Ramos (cell line): ENCODE measurements at regions not wholly inside any gene's neighbourhood (a gene's known extent, or its start where the extent isn't known, plus 50 kb on each side); places are given as distances from the start of the nearest gene placed in this dataset.

ENCODE experiments used
- in situ Hi-C: fragments of 300-500 bp; cut with MboI; formaldehyde crosslinking; loops from one replicate; pipeline ENCODE4 v1.14.3; 2022; ENCODE audit warnings: low sequenced_read_pairs; ENCODE audit not compliant: unreplicated experiment

DNA sequence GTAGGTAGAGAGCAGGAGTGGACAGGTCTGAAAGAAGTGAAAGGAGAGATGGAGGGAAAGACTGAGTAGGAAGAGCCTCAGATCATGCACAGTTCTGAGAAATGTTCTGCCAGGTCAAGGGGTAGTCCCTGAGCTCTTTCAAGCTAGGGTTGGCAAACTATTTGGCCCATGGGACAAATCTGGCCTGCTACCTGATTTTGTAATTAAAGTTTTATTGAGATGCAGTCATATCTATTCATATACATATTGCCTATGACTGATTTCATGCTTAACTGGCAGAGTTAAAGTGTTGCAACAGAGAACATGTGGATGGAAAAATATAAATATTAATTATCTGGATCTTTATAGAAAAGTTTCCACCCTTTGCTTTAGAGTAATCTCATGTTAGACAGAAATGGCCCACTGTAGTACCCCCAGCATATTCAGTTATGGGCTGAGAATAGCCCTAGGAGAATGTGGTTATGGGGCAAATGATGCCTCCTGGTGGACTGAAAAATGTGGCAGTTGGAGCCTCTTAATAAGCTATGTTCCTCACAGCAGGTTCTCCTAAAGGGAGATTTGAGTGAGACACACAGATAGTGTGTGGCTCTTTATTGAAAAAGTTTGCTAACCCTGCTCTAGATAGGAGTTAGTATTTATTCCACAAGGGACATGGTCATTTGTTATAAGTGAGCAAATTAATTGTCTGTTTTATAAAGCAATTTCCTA lies 476.9 kb downstream of the LRIG3 start:
- in situ Hi-C loops = no loop called here

DNA sequence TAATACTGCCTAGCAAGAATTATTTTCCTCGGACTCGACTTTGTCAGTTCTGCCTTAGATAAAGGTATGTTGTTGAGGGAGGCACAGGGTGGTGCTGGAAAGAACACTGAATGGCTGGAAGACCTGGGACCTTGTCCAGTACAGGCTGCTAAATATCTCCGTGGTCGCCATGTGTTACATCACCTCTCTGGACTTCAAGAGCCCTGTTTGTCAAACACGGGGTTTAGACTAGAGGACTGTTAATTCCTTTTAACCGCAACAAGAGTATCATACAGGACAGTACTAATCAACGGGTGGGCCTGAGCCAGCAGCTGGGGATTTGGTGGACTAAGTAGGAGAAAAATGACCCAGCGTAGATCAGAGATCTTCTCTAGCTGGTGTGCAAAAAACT lies 476.3 kb downstream of the LRIG3 start:
- in situ Hi-C loops = no loop called here

DNA sequence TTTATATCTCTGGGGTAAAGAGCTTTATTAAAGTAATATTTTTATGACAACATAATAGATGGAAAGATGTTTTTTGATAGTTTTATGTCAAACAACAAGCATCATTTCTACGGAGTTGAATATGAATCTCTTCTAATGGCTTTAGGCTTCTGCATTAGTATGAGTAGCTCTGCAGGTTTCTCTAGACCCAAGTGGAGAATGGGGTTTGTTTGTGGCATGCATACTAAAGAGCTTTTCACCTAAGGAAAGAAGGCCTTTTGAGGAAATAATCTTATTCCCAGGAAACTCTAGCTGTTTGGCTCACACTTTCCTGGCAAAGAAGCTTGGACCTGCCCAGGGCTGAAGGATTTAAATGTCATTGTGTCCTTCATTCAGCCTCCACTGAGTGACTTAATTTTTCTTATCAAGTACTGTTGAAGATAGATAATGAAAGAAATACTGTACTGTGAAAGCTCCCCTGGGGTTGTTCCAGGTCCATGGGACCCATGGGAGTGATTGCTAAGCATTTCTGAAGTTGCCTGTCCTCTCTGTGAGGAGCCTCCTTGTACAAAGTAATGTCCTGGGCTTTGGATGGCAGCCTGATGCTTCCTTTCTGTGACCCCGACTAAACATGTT lies 469.3 kb downstream of the LRIG3 start:
- in situ Hi-C loops = no loop called here

DNA sequence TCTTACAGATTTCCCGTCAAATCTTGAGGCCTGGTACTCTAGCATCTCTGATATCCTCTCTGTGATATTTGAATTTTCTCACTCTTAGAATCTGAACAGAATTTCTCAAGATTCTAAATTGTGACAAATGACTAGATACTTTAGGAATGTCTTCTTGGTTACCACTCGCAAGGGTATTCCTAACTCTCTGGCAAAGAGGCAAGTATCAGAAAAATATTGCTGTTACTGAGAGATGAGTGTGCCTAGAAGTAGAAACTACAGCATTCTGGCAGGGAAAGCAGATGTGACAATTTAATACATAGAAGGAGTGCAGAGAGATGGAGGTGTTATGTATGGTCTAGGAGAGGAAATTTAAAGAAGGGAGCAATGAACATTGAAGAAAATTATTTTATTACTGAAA lies 467.8 kb downstream of the LRIG3 start:
- in situ Hi-C loops = no loop called here

DNA sequence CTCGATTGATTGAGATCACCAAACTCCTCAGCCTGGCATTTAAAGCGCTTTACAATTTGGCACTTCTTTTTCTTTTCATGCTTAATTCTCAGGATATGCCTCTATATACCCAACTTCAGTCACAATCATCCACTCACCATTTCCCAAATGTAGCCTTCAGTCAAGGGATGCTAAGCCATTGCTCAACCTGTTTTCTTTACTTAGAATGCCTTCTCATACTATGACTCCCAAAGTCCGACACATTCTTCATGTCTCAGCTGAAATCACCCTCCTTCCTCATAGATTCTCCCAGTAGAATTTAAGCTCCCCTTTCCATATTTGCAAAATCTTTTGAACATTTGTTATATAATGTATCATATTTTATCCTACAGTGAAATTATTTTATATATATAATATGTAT lies 467.0 kb downstream of the LRIG3 start:
- in situ Hi-C loops = no loop called here

DNA sequence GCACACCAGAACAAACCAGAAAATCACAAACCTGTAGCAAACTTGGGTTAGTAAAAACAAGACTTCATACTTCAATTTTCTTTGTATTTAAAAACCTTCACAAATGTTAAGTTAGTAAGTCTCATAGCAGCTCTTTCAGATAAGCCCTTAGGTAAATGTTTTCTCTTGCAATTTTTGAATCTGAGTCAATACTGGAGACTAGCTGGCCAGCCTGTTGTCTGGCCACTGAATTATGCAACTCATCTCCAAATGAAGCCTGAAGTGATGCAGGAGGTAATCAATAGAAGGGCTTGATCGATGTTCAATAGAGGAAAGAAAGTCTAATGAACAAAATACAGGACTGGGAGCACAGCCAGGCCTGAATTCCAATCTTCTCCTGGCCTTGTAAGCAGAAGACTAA lies 465.2 kb downstream of the LRIG3 start:
- in situ Hi-C loops = no loop called here

DNA sequence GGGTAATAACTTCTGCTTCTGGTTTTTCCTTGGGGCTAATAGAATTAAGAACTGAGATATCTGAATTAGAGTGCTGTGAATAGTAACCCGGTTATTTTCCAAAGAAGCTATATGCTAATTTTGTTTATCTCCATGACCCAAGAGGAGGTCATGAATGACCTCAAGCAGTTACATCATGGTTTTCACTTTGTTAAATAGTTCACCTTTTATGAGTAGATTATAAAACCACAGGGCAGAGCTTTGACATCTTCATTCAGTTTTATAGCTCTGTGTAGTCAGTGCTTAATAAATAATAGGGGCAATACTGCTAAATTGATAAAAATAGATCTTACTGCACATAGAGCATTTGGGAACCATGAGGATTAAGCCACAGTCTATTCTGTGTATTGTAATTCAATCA lies 462.2 kb downstream of the LRIG3 start:
- in situ Hi-C loops = no loop called here

DNA sequence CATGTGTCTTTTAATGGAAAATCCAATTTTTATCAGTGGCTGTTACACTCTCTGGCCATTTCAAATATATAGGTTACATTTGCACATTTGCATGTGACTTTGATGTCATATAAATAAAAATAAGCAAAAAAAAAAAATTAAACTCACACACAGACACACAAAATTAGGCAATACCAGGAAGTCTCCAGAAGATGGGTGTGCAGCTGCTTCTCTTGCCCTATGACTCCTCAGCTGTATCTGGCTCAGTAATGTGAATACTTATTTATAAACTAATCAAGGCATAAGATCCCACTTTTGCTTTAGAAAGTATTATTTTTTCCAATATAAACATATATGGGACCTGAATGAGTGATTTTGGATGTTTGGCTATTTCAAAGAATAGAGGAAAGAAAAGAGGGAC lies 461.1 kb downstream of the LRIG3 start:
- in situ Hi-C loops = no loop called here

DNA sequence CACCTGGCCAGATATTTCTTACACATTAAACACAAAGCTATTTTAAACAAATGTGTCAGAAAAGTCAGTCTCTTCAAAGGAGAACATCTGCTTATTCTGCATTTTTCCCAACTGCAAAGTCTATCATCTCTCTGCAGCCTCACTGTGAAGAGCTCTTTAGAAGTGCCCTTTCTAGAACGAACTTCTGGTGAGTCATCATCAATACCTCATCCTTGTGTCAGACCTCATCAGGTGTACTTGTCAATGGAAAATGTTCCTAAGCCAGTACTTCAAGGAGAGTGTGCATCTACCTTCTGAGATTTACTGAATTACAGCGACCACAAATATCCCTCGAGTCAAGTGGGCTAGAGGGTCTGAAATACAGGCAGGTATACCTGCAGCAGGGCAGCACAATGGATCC lies 457.3 kb downstream of the LRIG3 start:
- in situ Hi-C loops = no loop called here

DNA sequence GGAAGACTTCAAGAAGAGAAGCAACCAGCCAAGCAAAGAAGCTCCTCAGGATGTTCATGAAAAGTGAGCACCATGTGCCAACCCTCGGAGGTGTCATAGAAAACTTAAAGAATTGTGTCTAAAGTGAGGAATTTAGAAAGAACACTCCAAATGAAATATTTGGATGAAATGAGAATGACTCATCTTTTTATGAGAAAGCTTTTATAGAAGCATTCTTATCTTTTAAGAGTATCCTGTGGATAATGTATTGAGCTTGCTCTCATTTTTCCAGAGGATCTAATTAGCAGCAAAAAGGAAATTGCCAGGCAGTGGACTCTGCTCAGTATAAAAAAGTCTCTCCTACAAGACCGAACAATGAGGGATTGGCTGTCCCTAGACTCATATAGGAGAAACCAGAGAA lies 454.9 kb downstream of the LRIG3 start:
- in situ Hi-C loops = no loop called here

DNA sequence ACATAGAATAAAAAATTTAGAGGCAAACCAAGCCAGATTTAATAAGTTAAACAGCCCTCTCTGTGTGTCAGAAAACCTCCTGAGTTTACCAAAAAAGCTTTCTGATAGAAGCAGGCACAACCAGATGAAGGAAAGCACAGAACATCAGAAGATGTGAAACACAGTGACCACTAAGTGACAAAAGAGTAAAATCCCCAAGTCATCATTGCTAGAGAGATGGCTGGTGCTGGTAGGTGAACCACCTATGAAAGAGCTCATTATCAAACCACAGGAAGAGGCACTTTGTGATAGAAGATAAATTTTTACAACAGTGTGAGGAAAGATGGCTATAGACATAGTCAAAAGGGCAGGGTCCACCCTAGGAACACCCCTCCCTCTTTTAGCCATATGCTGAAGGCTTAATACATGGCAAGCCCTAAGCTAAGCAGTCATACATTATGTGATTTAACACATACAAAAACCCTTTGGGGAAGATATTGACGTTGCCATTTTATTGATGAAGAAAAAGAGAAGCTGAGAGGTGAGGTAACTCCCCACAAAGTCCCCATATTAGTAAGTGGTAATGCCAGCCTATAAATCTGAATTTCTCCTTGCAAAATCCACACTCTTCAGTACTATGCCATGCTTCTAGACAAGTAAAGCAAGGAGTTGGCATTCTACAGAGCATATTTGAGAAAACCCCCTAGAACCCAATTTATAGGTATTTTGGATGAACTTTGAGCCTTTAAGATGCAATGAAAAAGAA lies 449.9 kb downstream of the LRIG3 start:
- in situ Hi-C loops = no loop called here

DNA sequence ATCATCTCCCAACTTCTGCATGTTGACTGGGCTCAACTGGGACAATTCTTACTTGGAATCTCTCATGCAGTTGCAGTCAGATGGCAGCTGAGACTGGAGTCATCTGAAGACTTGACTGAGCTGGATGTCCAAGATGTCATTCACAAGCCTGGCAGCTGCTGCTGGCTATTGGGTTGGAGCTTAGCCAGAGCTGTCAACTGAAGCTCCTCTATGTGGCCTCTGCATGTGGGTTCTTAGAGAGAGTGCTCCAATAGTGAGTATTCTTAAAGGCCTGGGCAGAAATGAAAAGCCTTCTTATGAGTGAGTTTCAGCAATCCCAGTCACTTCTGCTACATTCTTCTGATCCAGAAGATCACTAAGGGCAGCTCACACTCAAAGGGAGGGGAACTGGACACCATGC lies 440.9 kb downstream of the LRIG3 start:
- in situ Hi-C loops = no loop called here

DNA sequence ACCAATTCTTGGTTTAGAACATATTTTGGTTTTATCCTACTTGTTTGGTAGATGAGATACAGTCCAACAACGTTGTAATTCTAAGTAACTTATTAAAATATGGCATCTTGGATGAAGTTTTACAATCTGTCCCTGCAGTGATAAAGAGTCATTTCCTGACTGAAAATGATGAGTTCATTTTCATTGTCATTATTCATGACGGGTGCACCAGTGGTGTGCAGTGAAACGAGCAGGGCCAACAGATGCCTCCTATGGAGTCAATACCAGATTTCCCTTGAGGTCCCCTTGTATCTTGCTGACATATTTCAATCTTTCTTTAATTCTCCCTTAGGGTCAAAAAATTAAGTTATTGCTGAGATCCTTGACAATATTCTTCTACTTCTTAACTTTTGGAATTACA lies 438.5 kb downstream of the LRIG3 start:
- in situ Hi-C loops = no loop called here

DNA sequence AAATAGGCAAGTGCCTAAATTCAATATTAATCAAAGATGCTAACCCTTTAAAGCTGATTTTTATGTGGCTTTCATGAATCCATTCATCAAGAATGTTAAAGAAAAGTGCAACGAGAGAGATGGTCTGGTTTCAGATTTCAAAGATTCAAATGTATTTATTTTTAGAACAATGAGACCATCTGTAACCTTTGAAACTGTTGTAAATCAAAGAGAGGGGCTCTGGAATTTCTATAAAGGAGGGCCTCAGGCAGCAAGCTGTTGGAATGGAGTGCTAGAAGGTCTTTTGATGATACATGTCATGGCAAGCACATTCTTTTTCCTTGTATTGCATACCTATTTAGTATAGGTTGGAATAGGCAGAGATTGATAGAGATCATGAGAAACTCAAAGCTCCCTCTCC lies 433.0 kb downstream of the LRIG3 start:
- in situ Hi-C loops = no loop called here

DNA sequence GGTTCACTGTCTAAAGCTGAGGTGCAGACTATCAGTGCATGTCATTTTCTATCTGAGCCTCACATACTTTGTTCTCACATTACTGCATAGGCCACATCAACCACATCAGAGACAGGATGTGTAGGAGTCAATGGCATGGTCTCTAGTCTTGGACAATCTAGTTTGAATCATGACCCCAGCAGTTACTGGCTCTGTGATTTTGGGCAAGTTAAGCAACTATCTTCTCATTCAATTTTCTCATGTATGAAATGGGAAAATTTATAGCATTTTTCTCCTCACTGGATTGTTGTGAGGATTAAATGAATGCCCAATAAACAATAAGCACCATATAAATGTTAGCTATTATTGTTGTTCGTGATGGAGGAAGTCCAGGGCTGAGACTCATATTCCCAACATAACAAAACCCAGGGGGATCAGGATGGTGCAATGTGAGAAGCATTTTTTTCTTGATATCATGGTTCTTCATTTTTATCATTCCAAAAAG lies 432.6 kb downstream of the LRIG3 start:
- in situ Hi-C loops = no loop called here

DNA sequence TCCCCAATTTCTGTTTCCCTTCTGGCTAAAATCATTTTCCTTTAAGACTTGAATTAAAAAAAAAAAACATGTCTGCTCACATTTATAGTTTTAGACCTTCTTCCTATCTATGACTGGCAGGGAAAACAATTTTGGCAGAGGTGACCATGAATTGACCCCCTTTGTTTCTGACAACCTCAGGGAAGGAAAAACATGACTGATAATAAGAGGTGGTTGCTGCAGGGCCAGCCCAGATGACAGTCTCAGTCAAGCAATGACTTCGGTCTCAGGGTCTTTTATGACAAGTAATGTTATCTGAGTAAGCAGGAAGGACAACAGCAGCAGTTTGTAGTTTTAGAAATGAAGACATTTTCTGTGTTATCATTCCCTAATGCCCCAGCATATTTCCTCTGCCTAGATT lies 430.9 kb downstream of the LRIG3 start:
- in situ Hi-C loops = no loop called here

DNA sequence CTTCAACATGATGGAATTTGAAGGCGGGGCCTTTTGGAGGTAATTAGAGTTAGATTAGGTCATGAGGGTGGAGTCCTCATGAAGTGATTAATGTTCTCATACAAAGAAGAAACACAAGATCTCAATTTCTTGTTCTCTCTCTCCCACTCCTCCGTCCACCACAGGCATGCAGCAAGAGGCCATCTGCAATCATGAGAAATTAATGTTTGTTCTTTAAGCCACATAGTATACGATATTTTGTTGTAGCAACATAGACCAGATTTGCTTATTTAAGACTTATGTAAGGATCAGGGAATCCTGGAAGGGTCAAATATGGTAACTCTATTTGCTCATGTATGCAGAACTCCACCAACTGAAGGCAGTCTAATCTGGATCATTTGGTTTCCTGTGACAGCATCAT lies 429.0 kb downstream of the LRIG3 start:
- in situ Hi-C loops = no loop called here

DNA sequence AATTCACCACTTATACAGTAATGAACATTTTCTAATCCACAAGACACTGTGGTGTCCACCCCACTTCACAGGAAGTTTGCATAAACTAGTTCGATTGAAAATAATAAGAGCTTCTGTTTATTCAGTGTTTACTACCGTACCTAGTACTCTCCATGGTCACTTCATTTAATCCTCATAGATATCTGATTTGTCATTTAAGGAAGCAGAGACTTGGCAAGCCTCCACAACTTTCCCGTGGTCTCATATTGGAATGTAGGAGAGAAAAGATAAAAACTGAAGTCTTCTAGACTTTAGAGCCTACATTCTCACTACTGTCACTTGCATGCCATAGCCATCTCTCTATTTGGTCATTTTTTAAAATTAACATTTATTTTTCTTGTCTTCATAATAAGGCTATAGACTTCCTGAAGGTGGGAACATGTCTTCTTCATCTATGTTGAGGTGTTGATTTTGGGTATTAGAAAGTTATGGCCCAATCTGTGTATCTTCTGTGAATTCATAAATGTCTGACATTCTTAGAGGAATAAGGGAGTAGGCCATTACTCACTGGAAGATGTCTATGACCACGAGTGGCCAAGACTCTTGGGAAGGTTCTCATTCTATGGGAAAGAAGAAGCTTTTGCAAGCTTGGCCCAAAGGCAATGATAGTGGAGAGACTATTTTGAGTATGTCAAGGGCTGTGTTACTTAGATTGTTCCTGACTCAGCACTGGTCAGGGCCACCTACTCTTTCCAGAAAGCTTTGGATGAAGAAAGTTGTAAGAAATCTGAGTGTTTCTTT lies 423.7 kb downstream of the LRIG3 start:
- in situ Hi-C loops = no loop called here

DNA sequence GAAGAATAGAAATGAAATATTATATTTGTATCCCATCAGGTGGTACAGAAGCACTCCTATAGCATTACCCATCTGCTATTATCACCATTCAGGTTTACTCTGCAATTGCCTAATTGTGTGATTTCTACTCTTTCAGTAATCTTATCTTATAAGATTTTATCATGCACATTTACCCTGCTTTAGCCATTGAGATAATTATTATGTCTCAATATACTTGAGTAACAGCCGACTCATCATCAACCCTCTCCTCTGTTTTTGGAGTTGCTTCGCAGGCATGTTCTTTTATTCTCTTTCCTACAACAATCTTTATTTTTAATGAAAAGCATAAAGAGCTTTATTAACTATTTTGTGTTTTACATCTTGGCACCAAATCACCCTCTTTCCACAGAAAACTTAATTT lies 419.9 kb downstream of the LRIG3 start:
- in situ Hi-C loops = no loop called here

DNA sequence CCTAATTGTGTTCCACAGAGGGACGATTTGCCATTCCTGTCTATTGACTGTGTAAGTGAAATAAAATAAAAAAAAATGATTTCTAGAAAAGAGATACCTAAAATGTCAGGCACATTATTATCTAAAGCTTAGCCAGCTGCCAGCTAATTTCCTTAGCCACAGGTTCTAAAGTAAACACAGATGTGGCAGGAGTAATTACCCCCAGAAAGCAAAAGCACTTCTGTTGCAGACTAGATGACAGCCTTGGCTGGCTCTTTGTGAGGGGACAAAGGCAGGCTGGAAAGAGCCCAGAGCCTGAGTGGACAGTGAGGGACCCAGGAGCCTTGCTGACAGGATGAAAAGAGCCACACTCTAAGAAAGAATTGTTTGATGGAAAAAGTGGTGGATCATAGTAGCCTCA lies 418.1 kb downstream of the LRIG3 start:
- in situ Hi-C loops = no loop called here

DNA sequence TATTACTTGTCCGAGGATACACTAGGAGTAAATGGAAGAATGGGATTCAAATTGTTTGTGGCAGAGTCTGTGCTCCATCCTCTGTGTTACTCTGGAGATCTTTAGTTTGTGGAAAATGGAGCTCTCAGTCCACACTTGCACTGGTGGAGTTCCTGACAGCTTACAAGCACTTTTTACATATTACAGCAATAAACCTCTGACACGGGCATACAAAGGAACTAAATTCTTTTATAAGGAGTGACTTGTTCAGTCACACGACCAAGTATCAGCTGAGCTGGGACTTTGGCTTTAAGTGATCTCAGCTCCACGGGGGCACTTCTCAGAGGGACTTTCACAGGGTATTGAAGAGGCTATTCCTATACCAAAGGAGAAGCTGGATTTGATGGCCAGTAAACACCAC lies 417.5 kb downstream of the LRIG3 start:
- in situ Hi-C loops = no loop called here
